HCT116 (cell line): ENCODE measurements at regions not wholly inside any gene's neighbourhood (a gene's known extent, or its start where the extent isn't known, plus 50 kb on each side); places are given as distances from the start of the nearest gene placed in this dataset.
A peak's percentile ranks its signal among the peaks of the same experiment; 100 is the strongest.

Experiments
- ATAC-seq: fragments of 200-7000 bp; cut with Tn5 transposase; 2 replicates; pipeline ENCODE4 v1.9.1; 2020; ENCODE audit warnings: mild to moderate bottlenecking, moderate library complexity
- BruUV-seq: library from RNA; stranded (reverse); fragments of 400-500 nt; replicated peaks from 2 replicates; lab custom pipeline; 2021; lab: Mats Ljungman, UMichigan
- CTCF ChIA-PET: fragments of 300-600 bp; sonication (Branson Sonifier 250); formaldehyde crosslinking; loops from one replicate; lab custom pipeline; 2021; ENCODE audit warnings: antibody characterized with exemption; lab: Charles Lee
- POLR2A ChIA-PET: fragments of 300-600, 350-600 bp; sonication (Branson Sonifier 250); formaldehyde crosslinking; loops from one replicate; lab custom pipeline; 2021; ENCODE audit warnings: antibody characterized with exemption; lab: Charles Lee
- RAD21 ChIA-PET, 2 experiments: fragments of 300-600 bp; sonication (Branson Sonifier 250); formaldehyde crosslinking; loops; one replicate each; lab custom pipeline; 2023; ENCODE audit warnings: low total read pairs in 2 of 2; ENCODE audit not compliant: uncharacterized antibody in 2 of 2, unreplicated experiment in 2 of 2, low non-redundant PET in 1 of 2; lab: Charles Lee
- DNase-seq: peaks from one replicate; pipeline ENCODE4 v3.0.0-alpha.2; 2010; ENCODE audit warnings: low read depth, low spot score
- H2AFZ ChIP-seq: fragments of 200-600 bp; shearing (Covaris generic), sonication (generic); 2 replicates; pipeline ENCODE4 v1.6.1; 2017; ENCODE audit warnings: low read depth, mixed run types, mixed read lengths, antibody characterized with exemption, low read length; ENCODE audit not compliant: poor library complexity, severe bottlenecking
- H3K27ac ChIP-seq: 2 replicates; pipeline ENCODE4 v1.5.1; 2012; ENCODE audit warnings: low read depth, low read length
- H3K27me3 ChIP-seq: fragments of 200-600 bp; sonication (generic); 2 replicates; pipeline ENCODE4 v1.6.1; 2016; ENCODE audit warnings: mixed run types, low read length, mixed read lengths; ENCODE audit not compliant: insufficient read depth
- H3K36me3 ChIP-seq, 2 experiments: fragments of 200-500 bp in 1 of 2; fragments of 200-600 bp in 1 of 2; sonication (Bioruptor generic) in 1 of 2; sonication (generic) in 1 of 2; 2 replicates each; pipeline versions ENCODE4 v1.5.1 to v1.6.1; 2014 to 2016; ENCODE audit warnings: low read length in 2 of 2, inconsistent platforms in 1 of 2, mixed read lengths in 1 of 2, mixed run types in 1 of 2; ENCODE audit not compliant: insufficient read depth in 2 of 2, control insufficient read depth in 1 of 2
- H3K4me1 ChIP-seq, 2 experiments: fragments of 200-600 bp in 1 of 2; sonication (generic) in 1 of 2; 2 replicates each; pipeline versions ENCODE4 v1.5.1 to v1.6.1; 2012 to 2017; ENCODE audit warnings: low read length in 2 of 2, inconsistent platforms in 1 of 2, mild to moderate bottlenecking in 1 of 2, mixed read lengths in 1 of 2, mixed run types in 1 of 2, moderate library complexity in 1 of 2; ENCODE audit not compliant: insufficient read depth in 2 of 2, control insufficient read depth in 1 of 2
- H3K4me2 ChIP-seq: fragments of 200-600 bp; sonication (generic); 2 replicates; pipeline ENCODE4 v1.6.1; 2017; ENCODE audit warnings: mixed run types, low read length, mixed read lengths
- H3K4me3 ChIP-seq, 2 experiments: fragments of 200-600 bp in 1 of 2; sonication (generic) in 1 of 2; replicated peaks in 1 of 2; 2 replicates each; pipeline ENCODE4 v1.5.1; 2011 to 2016; ENCODE audit warnings: low read length in 2 of 2, control low read depth in 1 of 2, low read depth in 1 of 2, mild to moderate bottlenecking in 1 of 2, mixed read lengths in 1 of 2, mixed run types in 1 of 2
- H3K79me2 ChIP-seq: fragments of 200-600 bp; sonication (generic); 2 replicates; pipeline ENCODE4 v1.6.1; 2017; ENCODE audit warnings: mild to moderate bottlenecking, mixed run types, low read length, moderate library complexity, mixed read lengths; ENCODE audit not compliant: insufficient read depth
- H3K9ac ChIP-seq: fragments of 200-600 bp; sonication (generic); 2 replicates; pipeline ENCODE4 v1.6.1; 2016; ENCODE audit warnings: low read length, mixed read lengths
- H3K9me2 ChIP-seq: fragments of 200-600 bp; sonication (generic), shearing (Covaris generic); 2 replicates; pipeline ENCODE4 v1.6.1; 2017; ENCODE audit warnings: mixed run types, mild to moderate bottlenecking, moderate library complexity; ENCODE audit not compliant: insufficient read depth
- H3K9me3 ChIP-seq, 2 experiments: fragments of 200-500 bp in 1 of 2; fragments of 200-600 bp in 1 of 2; sonication (Bioruptor generic) in 1 of 2; sonication (generic) in 1 of 2; 2 replicates each; pipeline ENCODE4 v1.6.1; 2014 to 2017; ENCODE audit warnings: low read length in 2 of 2, mixed read lengths in 2 of 2, inconsistent platforms in 1 of 2, low read depth in 1 of 2, mild to moderate bottlenecking in 1 of 2, mixed run types in 1 of 2, moderate library complexity in 1 of 2; ENCODE audit not compliant: control insufficient read depth in 1 of 2, insufficient read depth in 1 of 2
- H4K20me1 ChIP-seq: fragments of 200-600 bp; sonication (generic), shearing (Covaris generic); 2 replicates; pipeline ENCODE4 v1.6.1; 2017; ENCODE audit warnings: mixed run types, mild to moderate bottlenecking, moderate library complexity; ENCODE audit not compliant: insufficient read depth
- CBX3 ChIP-seq: IDR thresholded peaks from 2 replicates; pipeline ENCODE4 v1.6.1; 2012; ENCODE audit warnings: low read depth
- CEBPB ChIP-seq: IDR thresholded peaks from 2 replicates; pipeline ENCODE4 v1.6.1; 2012; ENCODE audit warnings: low read depth
- EGR1 ChIP-seq: IDR thresholded peaks from 2 replicates; pipeline ENCODE4 v1.6.1; 2012; ENCODE audit warnings: low read depth
- ELF1 ChIP-seq: IDR thresholded peaks from 2 replicates; pipeline ENCODE4 v1.6.1; 2012; ENCODE audit warnings: low read depth, borderline replicate concordance
- EZH2phosphoT487 ChIP-seq: fragments of 200-600 bp; IDR thresholded peaks from 2 replicates; pipeline ENCODE4 v1.6.1; 2018; ENCODE audit warnings: antibody characterized with exemption, borderline replicate concordance
- JUND ChIP-seq: IDR thresholded peaks from 2 replicates; pipeline ENCODE4 v1.6.1; 2012
- POLR2A ChIP-seq: IDR thresholded peaks from 2 replicates; pipeline ENCODE4 v1.7.0; 2011; ENCODE audit warnings: borderline replicate concordance; ENCODE audit not compliant: insufficient read depth, insufficient read length; ENCODE audit errors: extremely low read depth
- POLR2AphosphoS5 ChIP-seq: IDR thresholded peaks from 2 replicates; pipeline ENCODE4 v1.6.1; 2011; ENCODE audit warnings: mild to moderate bottlenecking, low read depth, low read length, moderate library complexity
- RAD21 ChIP-seq: IDR thresholded peaks from 2 replicates; pipeline ENCODE4 v1.6.1; 2012; ENCODE audit warnings: low read depth, mild to moderate bottlenecking
- REST ChIP-seq: IDR thresholded peaks from 2 replicates; pipeline ENCODE4 v1.6.1; 2012; ENCODE audit warnings: low read depth
- YY1 ChIP-seq: IDR thresholded peaks from 2 replicates; pipeline ENCODE4 v1.6.1; 2011; ENCODE audit warnings: low read length, low read depth, moderate library complexity, mild to moderate bottlenecking; ENCODE audit not compliant: insufficient replicate concordance; ENCODE audit errors: extremely low read depth
- ZFX ChIP-seq: fragments of 450-650 bp; IDR thresholded peaks from 2 replicates; pipeline ENCODE4 v1.6.1; 2017
- ZNF274 ChIP-seq: fragments of 200-500 bp; sonication (Bioruptor generic); IDR thresholded peaks from 2 replicates; pipeline ENCODE4 v1.6.1; 2014; ENCODE audit warnings: mild to moderate bottlenecking, low read depth, low read length, inconsistent platforms
- intact Hi-C: fragments of 100-400 bp; cut with micrococcal nuclease; formaldehyde crosslinking; loops from 2 replicates; pipeline ENCODE4 v1.10.0; 2022
- TF ChIP-seq, protein P1 (sequence below): IDR thresholded peaks from 2 replicates; pipeline ENCODE4 v1.6.1; 2011; ENCODE audit warnings: mild to moderate bottlenecking, low read length, moderate library complexity; ENCODE audit not compliant: insufficient replicate concordance; ENCODE audit errors: extremely low read depth
- TF ChIP-seq, protein P2 (sequence below), 3 experiments: fragments of 200-600 bp in 1 of 3; sonication (generic) in 1 of 3; IDR thresholded peaks in 2 of 3; conservative IDR thresholded peaks in 1 of 3; 2 replicates each; pipeline ENCODE4 v1.5.1; 2012 to 2017; ENCODE audit warnings: low read depth in 2 of 3, low read length in 2 of 3, antibody characterized with exemption in 1 of 3, borderline replicate concordance in 1 of 3, control low read depth in 1 of 3, mild to moderate bottlenecking in 1 of 3, mixed read lengths in 1 of 3, mixed run types in 1 of 3, moderate library complexity in 1 of 3; ENCODE audit not compliant: insufficient read depth in 1 of 3

GRCh38 chr10:110365356-110366143 lies 60.8 kb upstream of the SMNDC1 start:
- intact Hi-C loops = no loop called here
- Histone ChIP-seq H3K36me3 (no peaks in the 10 kb centered on the region), H3K4me3 (no peak overlapping the region), H4K20me1 (no peaks in the 10 kb centered on the region), H3K27ac (no peak overlapping the region), H3K9me3 (no peaks in the 10 kb centered on the region), H3K4me1 (peaks cover 18 to 50% of the 10 kb centered on the region in 2 experiments), H3K4me2 (peak overlapping the region; percentile 64), H3K9me2 (no peaks in the 10 kb centered on the region), H3K9ac (no peak overlapping the region), H3K27me3 (no peaks in the 10 kb centered on the region), H3K79me2 (no peaks in the 10 kb centered on the region), H2AFZ (no peak overlapping the region)
- no TSS peak for BruUV-seq
- ChIA-PET RAD21 (no interaction called here), POLR2A (interaction anchor here (1.6 kb wide), 1 partner anchor 136 kb away, joined by 4 read pairs; no protein-coding TSS in a partner anchor), CTCF (interaction anchor here (2.0 kb wide), 1 partner anchor 11 kb away, joined by 8 read pairs; no protein-coding TSS in a partner anchor)
- TF ChIP-seq JUND = no peak
- no peak for TF ChIP-seq ZNF274
- no peak for TF ChIP-seq ZFX
- TF ChIP-seq POLR2A = no peak
- TF ChIP-seq CEBPB = no peak
- TF ChIP-seq, protein P1, sequence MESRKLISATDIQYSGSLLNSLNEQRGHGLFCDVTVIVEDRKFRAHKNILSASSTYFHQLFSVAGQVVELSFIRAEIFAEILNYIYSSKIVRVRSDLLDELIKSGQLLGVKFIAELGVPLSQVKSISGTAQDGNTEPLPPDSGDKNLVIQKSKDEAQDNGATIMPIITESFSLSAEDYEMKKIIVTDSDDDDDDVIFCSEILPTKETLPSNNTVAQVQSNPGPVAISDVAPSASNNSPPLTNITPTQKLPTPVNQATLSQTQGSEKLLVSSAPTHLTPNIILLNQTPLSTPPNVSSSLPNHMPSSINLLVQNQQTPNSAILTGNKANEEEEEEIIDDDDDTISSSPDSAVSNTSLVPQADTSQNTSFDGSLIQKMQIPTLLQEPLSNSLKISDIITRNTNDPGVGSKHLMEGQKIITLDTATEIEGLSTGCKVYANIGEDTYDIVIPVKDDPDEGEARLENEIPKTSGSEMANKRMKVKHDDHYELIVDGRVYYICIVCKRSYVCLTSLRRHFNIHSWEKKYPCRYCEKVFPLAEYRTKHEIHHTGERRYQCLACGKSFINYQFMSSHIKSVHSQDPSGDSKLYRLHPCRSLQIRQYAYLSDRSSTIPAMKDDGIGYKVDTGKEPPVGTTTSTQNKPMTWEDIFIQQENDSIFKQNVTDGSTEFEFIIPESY = no peak
- no peak for TF ChIP-seq RAD21
- TF ChIP-seq EZH2phosphoT487 = no peak
- no peak for TF ChIP-seq YY1
- no peak for TF ChIP-seq REST
- TF ChIP-seq, protein P2, sequence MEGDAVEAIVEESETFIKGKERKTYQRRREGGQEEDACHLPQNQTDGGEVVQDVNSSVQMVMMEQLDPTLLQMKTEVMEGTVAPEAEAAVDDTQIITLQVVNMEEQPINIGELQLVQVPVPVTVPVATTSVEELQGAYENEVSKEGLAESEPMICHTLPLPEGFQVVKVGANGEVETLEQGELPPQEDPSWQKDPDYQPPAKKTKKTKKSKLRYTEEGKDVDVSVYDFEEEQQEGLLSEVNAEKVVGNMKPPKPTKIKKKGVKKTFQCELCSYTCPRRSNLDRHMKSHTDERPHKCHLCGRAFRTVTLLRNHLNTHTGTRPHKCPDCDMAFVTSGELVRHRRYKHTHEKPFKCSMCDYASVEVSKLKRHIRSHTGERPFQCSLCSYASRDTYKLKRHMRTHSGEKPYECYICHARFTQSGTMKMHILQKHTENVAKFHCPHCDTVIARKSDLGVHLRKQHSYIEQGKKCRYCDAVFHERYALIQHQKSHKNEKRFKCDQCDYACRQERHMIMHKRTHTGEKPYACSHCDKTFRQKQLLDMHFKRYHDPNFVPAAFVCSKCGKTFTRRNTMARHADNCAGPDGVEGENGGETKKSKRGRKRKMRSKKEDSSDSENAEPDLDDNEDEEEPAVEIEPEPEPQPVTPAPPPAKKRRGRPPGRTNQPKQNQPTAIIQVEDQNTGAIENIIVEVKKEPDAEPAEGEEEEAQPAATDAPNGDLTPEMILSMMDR (IDR thresholded peaks at IDR 0.05 in 2 of 3, conservative IDR thresholded peaks at IDR 0.05 in 1 of 3; ENCODE audit: borderline replicate concordance in 1 of 3, insufficient read depth in 1 of 3, low read depth in 2 of 3, low read length in 2 of 3) = no peak
- TF ChIP-seq ELF1 = no peak
- no peak for TF ChIP-seq POLR2AphosphoS5
- TF ChIP-seq CBX3 = no peak
- TF ChIP-seq EGR1 = no peak
- ATAC-seq (no peak), DNase-seq (no peak)
